ENCODE measurements at regions not wholly inside any gene's neighbourhood (a gene's known extent, or its start where the extent isn't known, plus 50 kb on each side); places are given as distances from the start of the nearest gene placed in this dataset.

DNA sequence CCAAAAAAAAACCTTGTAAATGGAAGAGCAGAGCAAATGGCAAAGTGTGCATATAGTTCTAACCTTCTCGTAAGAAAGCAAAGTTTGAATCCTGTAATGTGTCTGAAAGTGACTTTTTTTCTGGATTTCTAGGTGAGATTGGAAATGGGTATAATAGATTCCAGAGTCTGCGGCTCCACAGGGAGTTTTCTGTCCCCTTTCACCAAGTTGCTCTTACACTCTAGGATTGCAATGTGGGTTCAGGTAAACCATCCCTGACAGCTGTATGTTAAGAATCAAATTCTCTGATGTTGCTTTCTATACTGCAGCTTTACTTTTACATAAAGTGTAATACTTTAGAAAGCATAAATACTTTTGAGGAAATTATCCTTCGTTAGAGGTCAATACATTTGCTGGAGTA, 260.1 kb downstream of the PRL start:
- no peak overlapping the region for H4K91ac ChIP-seq (ENCODE audit: insufficient read length, low read depth, low read length)

More for the DNA sequence above, 260.1 kb downstream of the PRL start:
- Histone ChIP-seq H2BK12ac (ENCODE audit: insufficient read length, low read depth, low read length) (no peak overlapping the region), H2BK20ac (ENCODE audit: low read depth, low read length, poor library complexity, severe bottlenecking) (no peak overlapping the region), H3K4me1 (ENCODE audit: insufficient read depth, low read length) (peaks cover 10% of the 10 kb centered on the region), H3K27ac (ENCODE audit: insufficient read length, low read depth, low read length) (no peak overlapping the region), H4K20me1 (ENCODE audit: control insufficient read depth, insufficient read depth, insufficient read length) (no peaks in the 10 kb centered on the region), H3K18ac (ENCODE audit: insufficient read length, low read depth, low read length) (no peak overlapping the region), H3K79me1 (ENCODE audit: insufficient read depth, low read depth, low read length, poor library complexity, severe bottlenecking) (no peaks in the 10 kb centered on the region), H3K14ac (ENCODE audit: insufficient read depth, low read length) (no peak overlapping the region), H4K5ac (ENCODE audit: insufficient read length, low read depth, low read length) (no peak overlapping the region), H3T11ph (ENCODE audit: low read length) (no peak overlapping the region), H2AFZ (ENCODE audit: low read length) (no peak overlapping the region), H3K56ac (ENCODE audit: insufficient read length, low read depth, low read length) (no peak overlapping the region), H3K79me2 (ENCODE audit: insufficient read depth, low read length) (no peaks in the 10 kb centered on the region), H2BK15ac (ENCODE audit: low read depth, low read length) (no peak overlapping the region), H3K27me3 (ENCODE audit: insufficient read depth, low read length) (no peaks in the 10 kb centered on the region), H3K23ac (ENCODE audit: insufficient read length, low read depth, low read length) (no peak overlapping the region), H3K4ac (ENCODE audit: low read depth, low read length) (no peak overlapping the region), H2BK5ac (ENCODE audit: insufficient read length, low read length) (no peak overlapping the region), H3K9ac (ENCODE audit: extremely low read depth, insufficient read length, low read length) (no peak overlapping the region), H3K23me2 (ENCODE audit: insufficient read length, low read depth, low read length, poor library complexity, severe bottlenecking) (no peaks in the 10 kb centered on the region), H2BK120ac (ENCODE audit: low read depth, low read length, poor library complexity, severe bottlenecking) (no peak overlapping the region), H3K4me2 (ENCODE audit: insufficient read depth, insufficient read length, low read length) (no peak overlapping the region), H3K9me3 (ENCODE audit: control insufficient read depth, low read depth, low read length) (no peaks in the 10 kb centered on the region), H2AK5ac (ENCODE audit: insufficient read length, low read length) (no peak overlapping the region), H4K8ac (replicated peaks; ENCODE audit: insufficient read length, low read depth, low read length) (no peak overlapping the region)
- Mint-ChIP-seq H3K4me3 (no peak overlapping the region), H3K36me3 (ENCODE audit: insufficient read depth in 1 of 3, low read depth in 3 of 3) (peaks cover 40 to 45% (median 45%) of the 10 kb centered on the region in 3 experiments), H3K27me3 (ENCODE audit: low read depth) (no peaks in the 10 kb centered on the region), H3K9me3 (peaks cover 16 to 19% of the 10 kb centered on the region in 2 experiments), H3K4me1 (peaks cover 21 to 25% of the 10 kb centered on the region in 2 experiments), H3K27ac (peak overlapping the region in 1 of 3 experiments; percentile 19; a peak in 2 of 7 replicates)
- no CpG with 5 or more reads among the region's 3 CpGs for WGBS (ENCODE audit: extremely low coverage, insufficient read length, low lambda C conversion rate)
- TF ChIP-seq CTCF (conservative IDR thresholded peaks at IDR 0.05), result no peak
- DNase-seq, result no peak
